ENCODE measurements at regions not wholly inside any gene's neighbourhood (a gene's known extent, or its start where the extent isn't known, plus 50 kb on each side); places are given as distances from the start of the nearest gene placed in this dataset.

- no peak overlapping the region for H3K4me3 ChIP-seq
- in situ Hi-C loops (cut with MboI; ENCODE audit: low sequenced_read_pairs in 4 of 4) (no loop called here), intact Hi-C loops (cut with DNase I; ENCODE audit: low total_unique reads) (no loop called here)
- ATAC-seq, result no peak
- TF ChIP-seq CTCF (IDR thresholded peaks at IDR 0.05 in 4 of 5, conservative IDR thresholded peaks at IDR 0.05 in 1 of 5) (no peak), POLR2A (IDR thresholded peaks at IDR 0.05) (no peak)
- H3K27me3 ChIP-seq, result no peaks in the 10 kb centered on the region
- H3K4me1 ChIP-seq, result no peaks in the 10 kb centered on the region
- no peak overlapping the region for H3K27ac ChIP-seq
- H3K36me3 ChIP-seq, result no peaks in the 10 kb centered on the region
- no peak for DNase-seq
- no peaks in the 10 kb centered on the region for H3K9me3 ChIP-seq
These were observed 125.2 kb downstream of the BMP2 start for GRCh38 chr20:6892724-6893123.

- no peaks in the 10 kb centered on the region for H3K27me3 ChIP-seq
- no peaks in the 10 kb centered on the region for H3K36me3 ChIP-seq
- in situ Hi-C loops (cut with MboI; ENCODE audit: low sequenced_read_pairs in 4 of 4) (no loop called here), intact Hi-C loops (cut with DNase I; ENCODE audit: low total_unique reads) (no loop called here)
- H3K4me3 ChIP-seq, result no peak overlapping the region
- no peaks in the 10 kb centered on the region for H3K4me1 ChIP-seq
- H3K27ac ChIP-seq, result no peak overlapping the region
- no peak for ATAC-seq
- H3K9me3 ChIP-seq, result no peaks in the 10 kb centered on the region
- TF ChIP-seq POLR2A (IDR thresholded peaks at IDR 0.05), result no peak
- no peak for DNase-seq
These were observed 131.4 kb downstream of the BMP2 start for GRCh38 chr20:6898928-6899327.

- no peak for TF ChIP-seq CTCF (IDR thresholded peaks at IDR 0.05 in 4 of 5, conservative IDR thresholded peaks at IDR 0.05 in 1 of 5)
- TF ChIP-seq POLR2A (IDR thresholded peaks at IDR 0.05), result no peak
- no peaks in the 10 kb centered on the region for H3K9me3 ChIP-seq
- intact Hi-C loops (cut with DNase I; ENCODE audit: low total_unique reads) (no loop called here), in situ Hi-C loops (cut with MboI; ENCODE audit: low sequenced_read_pairs in 4 of 4) (no loop called here)
- no peak overlapping the region for H3K4me3 ChIP-seq
- no peaks in the 10 kb centered on the region for H3K36me3 ChIP-seq
- DNase-seq, result no peak
- H3K4me1 ChIP-seq, result no peaks in the 10 kb centered on the region
- H3K27me3 ChIP-seq, result no peaks in the 10 kb centered on the region
- no peak overlapping the region for H3K27ac ChIP-seq
- no peak for ATAC-seq
These were observed 139.4 kb downstream of the BMP2 start for GRCh38 chr20:6906871-6907270.

GRCh38 chr20:6908673-6909072 is 141.2 kb downstream of the BMP2 start:
- Histone ChIP-seq H3K27me3 (no peaks in the 10 kb centered on the region), H3K9me3 (no peaks in the 10 kb centered on the region), H3K4me3 (no peak overlapping the region), H3K27ac (no peak overlapping the region), H3K4me1 (no peaks in the 10 kb centered on the region), H3K36me3 (no peaks in the 10 kb centered on the region)
- in situ Hi-C loops (cut with MboI; ENCODE audit: low sequenced_read_pairs in 4 of 4), result no loop called here
- no peak for TF ChIP-seq POLR2A (IDR thresholded peaks at IDR 0.05)
- no peak for TF ChIP-seq CTCF (IDR thresholded peaks at IDR 0.05 in 4 of 5, conservative IDR thresholded peaks at IDR 0.05 in 1 of 5)
- intact Hi-C loops (cut with DNase I; ENCODE audit: low total_unique reads), result no loop called here
- ATAC-seq (no peak), DNase-seq (no peak)

- intact Hi-C loops (cut with DNase I; ENCODE audit: low total_unique reads) (no loop called here), in situ Hi-C loops (cut with MboI; ENCODE audit: low sequenced_read_pairs in 4 of 4) (no loop called here)
- Histone ChIP-seq H3K36me3 (no peaks in the 10 kb centered on the region), H3K27me3 (no peaks in the 10 kb centered on the region), H3K4me1 (no peaks in the 10 kb centered on the region), H3K9me3 (no peaks in the 10 kb centered on the region), H3K27ac (no peak overlapping the region), H3K4me3 (no peak overlapping the region)
- DNase-seq, result no peak
- no peak for ATAC-seq
- no peak for TF ChIP-seq POLR2A (IDR thresholded peaks at IDR 0.05)
- TF ChIP-seq CTCF (IDR thresholded peaks at IDR 0.05 in 4 of 5, conservative IDR thresholded peaks at IDR 0.05 in 1 of 5), result no peak
These were observed 142.1 kb downstream of the BMP2 start for GRCh38 chr20:6909608-6910007.
